GF-D8 (cell line): ENCODE measurements at regions not wholly inside any gene's neighbourhood (a gene's known extent, or its start where the extent isn't known, plus 50 kb on each side); places are given as distances from the start of the nearest gene placed in this dataset.
"Not testable (repeated sequence)": the region's sequence is repeated elsewhere in the genome, so short reads cannot be mapped to it uniquely, and the experiment has no call there.

Source experiments
- DNase-seq: peaks from one replicate; lab custom pipeline; 2025; lab: John Stamatoyannopoulos, UW

- no peak for DNase-seq
Observed at GRCh38 chr6:147667082-147667481, 158.6 kb downstream of the SAMD5 start.

- DNase-seq = no peak
Observed at GRCh38 chr6:147674099-147674498, 165.6 kb downstream of the SAMD5 start.

DNA sequence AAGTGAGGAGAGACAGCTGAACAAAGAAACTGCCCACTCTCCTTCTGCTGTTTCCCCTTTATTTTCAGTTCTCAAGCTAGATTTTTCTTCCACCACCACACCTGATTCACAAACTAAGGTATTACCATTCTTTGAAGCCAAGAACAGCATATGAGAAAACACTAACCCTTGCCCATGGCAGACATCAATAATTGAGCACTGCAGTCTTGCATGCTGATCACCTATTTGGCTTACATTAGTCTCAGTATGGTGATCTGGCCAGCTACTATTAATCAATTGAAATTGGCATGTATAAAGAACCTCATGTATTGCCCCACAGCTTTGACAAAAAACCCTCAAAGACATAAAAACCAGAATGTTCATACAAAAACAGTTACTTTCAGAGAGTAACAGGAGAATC, 166.3 kb downstream of the SAMD5 start:
- no peak for DNase-seq

GRCh38 chr6:147675281-147675680, 166.8 kb downstream of the SAMD5 start:
- DNase-seq = no peak

DNA sequence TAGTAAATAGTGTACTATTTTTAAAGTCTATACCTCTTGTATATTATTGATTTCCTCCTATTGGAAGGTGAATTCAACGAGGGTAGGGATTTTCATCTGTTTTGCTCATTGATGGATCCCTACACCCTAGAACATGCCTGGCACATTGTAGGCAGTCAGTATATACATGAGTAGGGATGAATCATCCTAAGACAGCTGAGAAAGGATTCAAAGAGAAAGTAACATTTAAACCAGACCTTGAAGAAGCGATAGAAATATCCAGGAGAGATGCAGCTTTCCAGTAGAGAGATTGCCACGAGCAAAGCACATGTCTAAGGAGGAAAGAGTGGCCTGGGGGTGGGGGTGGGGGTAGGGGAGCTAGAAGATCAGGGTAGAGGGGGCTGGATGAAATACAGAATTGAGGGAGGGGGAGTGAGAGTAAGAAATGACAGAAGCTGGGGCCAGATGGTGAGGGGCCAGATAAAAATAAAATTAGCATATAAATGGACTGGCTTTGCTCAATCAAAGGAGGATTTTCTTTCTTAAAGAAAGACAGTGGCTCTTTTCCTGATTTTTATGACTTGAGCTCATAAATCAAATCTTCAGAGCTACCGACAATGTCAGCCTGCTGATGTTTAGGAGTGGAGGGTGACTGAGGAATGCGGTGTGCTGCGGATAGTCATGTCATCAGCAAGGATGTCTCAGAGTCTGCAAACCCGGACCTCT, 168.2 kb downstream of the SAMD5 start:
- no peak for DNase-seq

- no peak for DNase-seq
Observed at GRCh38 chr6:147677647-147678046, 169.2 kb downstream of the SAMD5 start.

GRCh38 chr6:147678253-147678652, 169.8 kb downstream of the SAMD5 start:
- no peak for DNase-seq

GRCh38 chr6:147684906-147685305, 176.4 kb downstream of the SAMD5 start:
- no peak for DNase-seq

GRCh38 chr6:147689398-147689797, 180.9 kb downstream of the SAMD5 start:
- no peak for DNase-seq

- no peak for DNase-seq
Observed at GRCh38 chr6:147691446-147691845, 183.0 kb downstream of the SAMD5 start.

- DNase-seq = no peak
Observed at GRCh38 chr6:147693181-147693580, 184.7 kb downstream of the SAMD5 start.

DNA sequence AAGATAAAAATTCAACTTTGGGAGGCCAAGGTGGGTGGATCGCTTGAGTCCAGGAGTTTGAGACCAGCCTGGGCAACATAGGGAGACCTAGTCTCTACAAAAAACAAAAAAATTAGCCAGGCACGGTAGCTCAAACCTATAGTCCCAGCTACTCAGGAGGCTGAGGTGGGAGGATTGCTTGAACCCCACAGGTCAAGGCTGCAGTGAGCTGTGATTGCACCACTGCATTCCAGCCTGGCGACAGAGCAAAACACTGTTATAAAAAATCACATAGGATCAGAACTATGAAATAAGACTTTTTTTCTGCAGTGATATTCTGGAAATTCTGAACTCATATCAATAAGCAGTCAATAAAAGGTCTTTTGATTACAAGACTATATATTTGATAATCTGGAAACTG, 186.1 kb downstream of the SAMD5 start:
- not testable (repeated sequence) for DNase-seq

DNA sequence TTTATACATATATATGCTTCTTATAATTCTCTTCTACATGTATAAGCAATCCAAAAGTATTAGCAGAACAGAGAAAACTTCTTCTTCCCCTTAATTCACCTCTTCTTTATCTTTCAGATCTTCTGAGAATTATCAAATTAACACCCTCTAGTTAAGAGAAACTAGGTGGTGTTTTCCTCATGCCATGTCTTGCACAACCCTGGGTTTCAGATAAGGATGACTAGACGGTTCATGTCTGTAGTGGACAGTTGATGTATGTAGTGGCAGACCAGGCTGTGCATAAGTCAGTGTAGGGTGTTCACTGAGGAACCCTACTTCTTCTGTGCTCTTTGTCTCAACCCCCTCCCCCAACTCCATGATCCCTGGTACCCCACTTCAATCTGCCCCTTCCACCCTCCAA, 187.3 kb downstream of the SAMD5 start:
- no peak for DNase-seq

- DNase-seq = no peak
Observed at GRCh38 chr6:147699140-147699539, 190.7 kb downstream of the SAMD5 start.

DNA sequence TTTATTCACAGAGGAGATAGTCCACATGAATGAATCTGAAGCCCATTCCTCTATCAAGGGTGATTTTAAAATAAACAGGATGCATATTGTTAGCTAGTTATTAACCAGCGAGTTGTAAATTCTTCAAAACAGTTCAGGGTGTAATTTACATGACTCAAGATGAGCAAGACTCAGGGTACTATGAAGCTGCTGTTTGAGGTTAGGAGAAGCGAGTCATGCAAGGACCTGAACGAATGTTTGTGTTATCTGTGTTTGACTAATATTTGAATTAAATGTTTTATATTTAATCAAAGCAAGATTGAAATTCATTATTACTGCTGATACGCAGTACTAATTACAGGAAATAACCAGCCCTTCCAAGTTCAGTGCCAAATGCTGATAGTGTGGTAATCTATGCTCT, 191.1 kb downstream of the SAMD5 start:
- DNase-seq = no peak

- DNase-seq = no peak
Observed at GRCh38 chr6:147700436-147701209, 192.1 kb downstream of the SAMD5 start.

GRCh38 chr6:147704691-147705090, 196.2 kb downstream of the SAMD5 start:
- DNase-seq = no peak

GRCh38 chr6:147707524-147707923, 199.0 kb downstream of the SAMD5 start:
- DNase-seq = no peak

GRCh38 chr6:147708170-147708569, 199.7 kb downstream of the SAMD5 start:
- no peak for DNase-seq

DNA sequence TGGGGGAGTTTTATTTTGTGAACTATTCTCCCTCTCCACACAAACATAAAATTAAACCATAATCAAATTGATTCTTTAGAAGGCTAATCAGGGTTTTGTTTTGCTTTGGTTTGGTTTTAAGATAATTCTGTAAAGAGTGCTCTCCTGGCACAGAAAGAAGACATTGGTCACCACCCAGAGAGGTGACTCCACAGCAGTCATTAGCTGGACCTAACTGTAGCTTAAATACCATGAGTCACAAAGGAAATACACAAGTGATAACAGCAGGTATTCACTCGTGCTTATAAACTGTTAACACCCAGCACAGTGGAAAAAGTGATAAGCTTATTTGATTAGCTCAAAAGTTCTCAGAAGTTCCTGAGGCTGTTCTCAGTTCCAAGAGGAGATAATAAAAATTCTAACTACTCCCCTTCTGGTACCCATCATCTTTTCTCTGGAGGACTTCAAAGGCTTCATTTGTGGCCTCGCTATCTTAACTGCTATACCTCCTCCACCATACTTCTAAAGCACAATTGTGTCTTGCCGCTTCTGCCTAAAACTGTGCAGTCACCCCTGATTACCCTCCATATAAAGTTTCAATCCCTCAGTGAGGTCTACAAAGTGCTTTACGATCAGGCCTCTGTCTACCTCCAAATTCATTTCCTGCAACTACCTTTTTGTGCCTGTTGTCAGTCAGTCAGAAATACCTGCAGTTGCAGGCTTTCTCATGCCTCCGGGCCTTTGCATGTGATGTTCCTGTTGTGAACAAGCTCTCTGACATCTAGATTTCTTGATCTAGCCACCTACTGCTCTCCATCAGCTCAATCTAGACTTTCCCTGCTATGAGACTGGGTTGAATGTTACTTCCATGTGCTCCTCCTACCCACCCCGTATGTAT, 201.1 kb downstream of the SAMD5 start:
- DNase-seq = no peak

DNA sequence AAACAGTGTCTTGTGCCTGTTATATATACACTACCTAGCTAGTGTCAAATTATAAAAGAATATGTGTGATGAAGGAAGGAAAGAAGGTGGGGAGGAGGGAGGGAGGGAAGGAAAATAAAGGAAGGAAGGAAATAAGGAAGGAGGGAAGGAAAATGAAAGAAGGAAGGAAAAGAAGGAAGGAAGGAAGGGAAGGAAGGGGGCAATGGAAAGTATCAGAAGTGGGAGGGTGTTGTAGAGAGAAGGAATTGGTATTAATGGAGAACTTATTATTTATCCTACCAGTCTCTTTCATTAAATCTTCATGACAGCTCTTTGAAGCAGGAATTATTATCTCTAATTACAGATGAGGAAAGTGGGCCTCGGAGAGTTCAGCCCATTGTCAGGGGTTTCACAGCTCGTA, 202.4 kb downstream of the SAMD5 start:
- no peak for DNase-seq

DNA sequence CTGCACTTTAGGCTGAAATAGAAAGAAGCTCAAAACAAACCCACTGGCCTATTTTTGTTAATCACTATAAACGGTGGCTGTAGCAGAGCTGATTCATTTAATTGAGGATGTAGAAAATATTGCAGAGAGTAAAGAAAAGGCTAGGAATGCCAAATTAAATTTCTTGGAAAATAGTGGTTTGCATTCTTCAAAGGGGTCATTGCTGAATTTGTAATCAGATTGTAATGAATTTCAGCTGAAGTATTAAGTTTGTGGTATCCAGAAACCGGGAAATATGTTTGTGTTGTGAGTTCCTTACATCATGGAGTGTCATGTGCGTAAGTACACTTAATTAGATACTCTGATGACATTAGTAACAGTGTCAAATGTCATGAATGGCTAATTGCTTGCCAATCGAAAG, 203.0 kb downstream of the SAMD5 start:
- no peak for DNase-seq

GRCh38 chr6:147712841-147713240, 204.4 kb downstream of the SAMD5 start:
- no peak for DNase-seq
